ENCODE measurements at regions not wholly inside any gene's neighbourhood (a gene's known extent, or its start where the extent isn't known, plus 50 kb on each side); places are given as distances from the start of the nearest gene placed in this dataset.

- TF ChIP-seq, protein P1, sequence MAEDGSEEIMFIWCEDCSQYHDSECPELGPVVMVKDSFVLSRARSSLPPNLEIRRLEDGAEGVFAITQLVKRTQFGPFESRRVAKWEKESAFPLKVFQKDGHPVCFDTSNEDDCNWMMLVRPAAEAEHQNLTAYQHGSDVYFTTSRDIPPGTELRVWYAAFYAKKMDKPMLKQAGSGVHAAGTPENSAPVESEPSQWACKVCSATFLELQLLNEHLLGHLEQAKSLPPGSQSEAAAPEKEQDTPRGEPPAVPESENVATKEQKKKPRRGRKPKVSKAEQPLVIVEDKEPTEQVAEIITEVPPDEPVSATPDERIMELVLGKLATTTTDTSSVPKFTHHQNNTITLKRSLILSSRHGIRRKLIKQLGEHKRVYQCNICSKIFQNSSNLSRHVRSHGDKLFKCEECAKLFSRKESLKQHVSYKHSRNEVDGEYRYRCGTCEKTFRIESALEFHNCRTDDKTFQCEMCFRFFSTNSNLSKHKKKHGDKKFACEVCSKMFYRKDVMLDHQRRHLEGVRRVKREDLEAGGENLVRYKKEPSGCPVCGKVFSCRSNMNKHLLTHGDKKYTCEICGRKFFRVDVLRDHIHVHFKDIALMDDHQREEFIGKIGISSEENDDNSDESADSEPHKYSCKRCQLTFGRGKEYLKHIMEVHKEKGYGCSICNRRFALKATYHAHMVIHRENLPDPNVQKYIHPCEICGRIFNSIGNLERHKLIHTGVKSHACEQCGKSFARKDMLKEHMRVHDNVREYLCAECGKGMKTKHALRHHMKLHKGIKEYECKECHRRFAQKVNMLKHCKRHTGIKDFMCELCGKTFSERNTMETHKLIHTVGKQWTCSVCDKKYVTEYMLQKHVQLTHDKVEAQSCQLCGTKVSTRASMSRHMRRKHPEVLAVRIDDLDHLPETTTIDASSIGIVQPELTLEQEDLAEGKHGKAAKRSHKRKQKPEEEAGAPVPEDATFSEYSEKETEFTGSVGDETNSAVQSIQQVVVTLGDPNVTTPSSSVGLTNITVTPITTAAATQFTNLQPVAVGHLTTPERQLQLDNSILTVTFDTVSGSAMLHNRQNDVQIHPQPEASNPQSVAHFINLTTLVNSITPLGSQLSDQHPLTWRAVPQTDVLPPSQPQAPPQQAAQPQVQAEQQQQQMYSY (CRISPR knock-in tag; IDR thresholded peaks at IDR 0.05), result no peak
- TF ChIP-seq, protein P2, sequence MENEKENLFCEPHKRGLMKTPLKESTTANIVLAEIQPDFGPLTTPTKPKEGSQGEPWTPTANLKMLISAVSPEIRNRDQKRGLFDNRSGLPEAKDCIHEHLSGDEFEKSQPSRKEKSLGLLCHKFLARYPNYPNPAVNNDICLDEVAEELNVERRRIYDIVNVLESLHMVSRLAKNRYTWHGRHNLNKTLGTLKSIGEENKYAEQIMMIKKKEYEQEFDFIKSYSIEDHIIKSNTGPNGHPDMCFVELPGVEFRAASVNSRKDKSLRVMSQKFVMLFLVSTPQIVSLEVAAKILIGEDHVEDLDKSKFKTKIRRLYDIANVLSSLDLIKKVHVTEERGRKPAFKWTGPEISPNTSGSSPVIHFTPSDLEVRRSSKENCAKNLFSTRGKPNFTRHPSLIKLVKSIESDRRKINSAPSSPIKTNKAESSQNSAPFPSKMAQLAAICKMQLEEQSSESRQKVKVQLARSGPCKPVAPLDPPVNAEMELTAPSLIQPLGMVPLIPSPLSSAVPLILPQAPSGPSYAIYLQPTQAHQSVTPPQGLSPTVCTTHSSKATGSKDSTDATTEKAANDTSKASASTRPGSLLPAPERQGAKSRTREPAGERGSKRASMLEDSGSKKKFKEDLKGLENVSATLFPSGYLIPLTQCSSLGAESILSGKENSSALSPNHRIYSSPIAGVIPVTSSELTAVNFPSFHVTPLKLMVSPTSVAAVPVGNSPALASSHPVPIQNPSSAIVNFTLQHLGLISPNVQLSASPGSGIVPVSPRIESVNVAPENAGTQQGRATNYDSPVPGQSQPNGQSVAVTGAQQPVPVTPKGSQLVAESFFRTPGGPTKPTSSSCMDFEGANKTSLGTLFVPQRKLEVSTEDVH (IDR thresholded peaks at IDR 0.05; ENCODE audit: low read depth, partially characterized antibody), result no peak
- TF ChIP-seq, protein P3, sequence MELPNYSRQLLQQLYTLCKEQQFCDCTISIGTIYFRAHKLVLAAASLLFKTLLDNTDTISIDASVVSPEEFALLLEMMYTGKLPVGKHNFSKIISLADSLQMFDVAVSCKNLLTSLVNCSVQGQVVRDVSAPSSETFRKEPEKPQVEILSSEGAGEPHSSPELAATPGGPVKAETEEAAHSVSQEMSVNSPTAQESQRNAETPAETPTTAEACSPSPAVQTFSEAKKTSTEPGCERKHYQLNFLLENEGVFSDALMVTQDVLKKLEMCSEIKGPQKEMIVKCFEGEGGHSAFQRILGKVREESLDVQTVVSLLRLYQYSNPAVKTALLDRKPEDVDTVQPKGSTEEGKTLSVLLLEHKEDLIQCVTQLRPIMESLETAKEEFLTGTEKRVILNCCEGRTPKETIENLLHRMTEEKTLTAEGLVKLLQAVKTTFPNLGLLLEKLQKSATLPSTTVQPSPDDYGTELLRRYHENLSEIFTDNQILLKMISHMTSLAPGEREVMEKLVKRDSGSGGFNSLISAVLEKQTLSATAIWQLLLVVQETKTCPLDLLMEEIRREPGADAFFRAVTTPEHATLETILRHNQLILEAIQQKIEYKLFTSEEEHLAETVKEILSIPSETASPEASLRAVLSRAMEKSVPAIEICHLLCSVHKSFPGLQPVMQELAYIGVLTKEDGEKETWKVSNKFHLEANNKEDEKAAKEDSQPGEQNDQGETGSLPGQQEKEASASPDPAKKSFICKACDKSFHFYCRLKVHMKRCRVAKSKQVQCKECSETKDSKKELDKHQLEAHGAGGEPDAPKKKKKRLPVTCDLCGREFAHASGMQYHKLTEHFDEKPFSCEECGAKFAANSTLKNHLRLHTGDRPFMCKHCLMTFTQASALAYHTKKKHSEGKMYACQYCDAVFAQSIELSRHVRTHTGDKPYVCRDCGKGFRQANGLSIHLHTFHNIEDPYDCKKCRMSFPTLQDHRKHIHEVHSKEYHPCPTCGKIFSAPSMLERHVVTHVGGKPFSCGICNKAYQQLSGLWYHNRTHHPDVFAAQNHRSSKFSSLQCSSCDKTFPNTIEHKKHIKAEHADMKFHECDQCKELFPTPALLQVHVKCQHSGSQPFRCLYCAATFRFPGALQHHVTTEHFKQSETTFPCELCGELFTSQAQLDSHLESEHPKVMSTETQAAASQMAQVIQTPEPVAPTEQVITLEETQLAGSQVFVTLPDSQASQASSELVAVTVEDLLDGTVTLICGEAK (IDR thresholded peaks at IDR 0.05; ENCODE audit: borderline replicate concordance), result no peak
- no peak for TF ChIP-seq TCF3 (IDR thresholded peaks at IDR 0.05; ENCODE audit: borderline replicate concordance, insufficient read depth, low read depth, low read length)
Observed at GRCh38 chr14:65941091-65941490, 528.6 kb downstream of the FUT8 start (continued).

Measured in GM12878 (cell line).